C4-2B (cell line): ENCODE measurements at regions not wholly inside any gene's neighbourhood (a gene's known extent, or its start where the extent isn't known, plus 50 kb on each side); places are given as distances from the start of the nearest gene placed in this dataset.

Source experiments
- ZFX ChIP-seq: fragments of 450-650 bp; IDR thresholded peaks from 2 replicates; pipeline ENCODE4 v1.6.1; 2017
- TF ChIP-seq, protein P1 (sequence below): fragments of 450-650 bp; conservative IDR thresholded peaks from 2 replicates; pipeline ENCODE4 v1.5.1; 2017; ENCODE audit warnings: mild to moderate bottlenecking

DNA sequence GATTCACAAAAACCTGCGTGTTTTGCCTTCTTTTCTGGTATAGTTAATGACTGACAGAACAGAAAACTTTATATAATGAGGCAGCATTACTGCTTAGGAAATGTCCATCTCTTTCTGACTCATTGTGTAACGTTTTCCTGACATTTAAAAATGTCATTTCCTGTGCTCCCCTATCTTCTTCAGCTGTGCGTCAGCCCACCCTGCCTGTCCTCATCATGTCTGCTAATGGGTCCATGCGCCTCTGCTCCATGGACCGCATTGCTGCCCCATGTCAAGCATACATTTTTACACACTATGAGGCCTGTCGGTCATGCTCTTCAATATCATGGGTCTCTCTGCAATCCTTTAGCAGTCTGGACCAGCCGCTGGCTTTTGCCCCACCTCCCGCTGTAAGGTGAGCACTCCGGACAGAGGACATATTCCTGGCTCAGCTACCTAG is 234.3 kb downstream of the CDCA7 start:
- TF ChIP-seq, protein P1, sequence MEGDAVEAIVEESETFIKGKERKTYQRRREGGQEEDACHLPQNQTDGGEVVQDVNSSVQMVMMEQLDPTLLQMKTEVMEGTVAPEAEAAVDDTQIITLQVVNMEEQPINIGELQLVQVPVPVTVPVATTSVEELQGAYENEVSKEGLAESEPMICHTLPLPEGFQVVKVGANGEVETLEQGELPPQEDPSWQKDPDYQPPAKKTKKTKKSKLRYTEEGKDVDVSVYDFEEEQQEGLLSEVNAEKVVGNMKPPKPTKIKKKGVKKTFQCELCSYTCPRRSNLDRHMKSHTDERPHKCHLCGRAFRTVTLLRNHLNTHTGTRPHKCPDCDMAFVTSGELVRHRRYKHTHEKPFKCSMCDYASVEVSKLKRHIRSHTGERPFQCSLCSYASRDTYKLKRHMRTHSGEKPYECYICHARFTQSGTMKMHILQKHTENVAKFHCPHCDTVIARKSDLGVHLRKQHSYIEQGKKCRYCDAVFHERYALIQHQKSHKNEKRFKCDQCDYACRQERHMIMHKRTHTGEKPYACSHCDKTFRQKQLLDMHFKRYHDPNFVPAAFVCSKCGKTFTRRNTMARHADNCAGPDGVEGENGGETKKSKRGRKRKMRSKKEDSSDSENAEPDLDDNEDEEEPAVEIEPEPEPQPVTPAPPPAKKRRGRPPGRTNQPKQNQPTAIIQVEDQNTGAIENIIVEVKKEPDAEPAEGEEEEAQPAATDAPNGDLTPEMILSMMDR: no peak
- no peak for TF ChIP-seq ZFX
